HCT116 (cell line): ENCODE measurements at regions not wholly inside any gene's neighbourhood (a gene's known extent, or its start where the extent isn't known, plus 50 kb on each side); places are given as distances from the start of the nearest gene placed in this dataset.

Experiments used
- ATAC-seq: fragments of 200-7000 bp; cut with Tn5 transposase; 2 replicates; pipeline ENCODE4 v1.9.1; 2020; ENCODE audit warnings: mild to moderate bottlenecking, moderate library complexity
- BruUV-seq: library from RNA; stranded (reverse); fragments of 400-500 nt; replicated peaks from 2 replicates; lab custom pipeline; 2021; lab: Mats Ljungman, UMichigan
- CTCF ChIA-PET: fragments of 300-600 bp; sonication (Branson Sonifier 250); formaldehyde crosslinking; loops from one replicate; lab custom pipeline; 2021; ENCODE audit warnings: antibody characterized with exemption; lab: Charles Lee
- POLR2A ChIA-PET: fragments of 300-600, 350-600 bp; sonication (Branson Sonifier 250); formaldehyde crosslinking; loops from one replicate; lab custom pipeline; 2021; ENCODE audit warnings: antibody characterized with exemption; lab: Charles Lee
- RAD21 ChIA-PET, 2 experiments: fragments of 300-600 bp; sonication (Branson Sonifier 250); formaldehyde crosslinking; loops; one replicate each; lab custom pipeline; 2023; ENCODE audit warnings: low total read pairs in 2 of 2; ENCODE audit not compliant: uncharacterized antibody in 2 of 2, unreplicated experiment in 2 of 2, low non-redundant PET in 1 of 2; lab: Charles Lee
- DNase-seq: peaks from one replicate; pipeline ENCODE4 v3.0.0-alpha.2; 2010; ENCODE audit warnings: low read depth, low spot score
- H2AFZ ChIP-seq: fragments of 200-600 bp; shearing (Covaris generic), sonication (generic); 2 replicates; pipeline ENCODE4 v1.6.1; 2017; ENCODE audit warnings: low read depth, mixed run types, mixed read lengths, antibody characterized with exemption, low read length; ENCODE audit not compliant: poor library complexity, severe bottlenecking
- H3K27ac ChIP-seq: 2 replicates; pipeline ENCODE4 v1.5.1; 2012; ENCODE audit warnings: low read depth, low read length
- H3K27me3 ChIP-seq: fragments of 200-600 bp; sonication (generic); 2 replicates; pipeline ENCODE4 v1.6.1; 2016; ENCODE audit warnings: mixed run types, low read length, mixed read lengths; ENCODE audit not compliant: insufficient read depth
- H3K36me3 ChIP-seq, 2 experiments: fragments of 200-500 bp in 1 of 2; fragments of 200-600 bp in 1 of 2; sonication (Bioruptor generic) in 1 of 2; sonication (generic) in 1 of 2; 2 replicates each; pipeline versions ENCODE4 v1.5.1 to v1.6.1; 2014 to 2016; ENCODE audit warnings: low read length in 2 of 2, inconsistent platforms in 1 of 2, mixed read lengths in 1 of 2, mixed run types in 1 of 2; ENCODE audit not compliant: insufficient read depth in 2 of 2, control insufficient read depth in 1 of 2
- H3K4me1 ChIP-seq, 2 experiments: fragments of 200-600 bp in 1 of 2; sonication (generic) in 1 of 2; 2 replicates each; pipeline versions ENCODE4 v1.5.1 to v1.6.1; 2012 to 2017; ENCODE audit warnings: low read length in 2 of 2, inconsistent platforms in 1 of 2, mild to moderate bottlenecking in 1 of 2, mixed read lengths in 1 of 2, mixed run types in 1 of 2, moderate library complexity in 1 of 2; ENCODE audit not compliant: insufficient read depth in 2 of 2, control insufficient read depth in 1 of 2
- H3K4me2 ChIP-seq: fragments of 200-600 bp; sonication (generic); 2 replicates; pipeline ENCODE4 v1.6.1; 2017; ENCODE audit warnings: mixed run types, low read length, mixed read lengths
- H3K4me3 ChIP-seq, 2 experiments: fragments of 200-600 bp in 1 of 2; sonication (generic) in 1 of 2; replicated peaks in 1 of 2; 2 replicates each; pipeline ENCODE4 v1.5.1; 2011 to 2016; ENCODE audit warnings: low read length in 2 of 2, control low read depth in 1 of 2, low read depth in 1 of 2, mild to moderate bottlenecking in 1 of 2, mixed read lengths in 1 of 2, mixed run types in 1 of 2
- H3K79me2 ChIP-seq: fragments of 200-600 bp; sonication (generic); 2 replicates; pipeline ENCODE4 v1.6.1; 2017; ENCODE audit warnings: mild to moderate bottlenecking, mixed run types, low read length, moderate library complexity, mixed read lengths; ENCODE audit not compliant: insufficient read depth
- H3K9ac ChIP-seq: fragments of 200-600 bp; sonication (generic); 2 replicates; pipeline ENCODE4 v1.6.1; 2016; ENCODE audit warnings: low read length, mixed read lengths
- H3K9me2 ChIP-seq: fragments of 200-600 bp; sonication (generic), shearing (Covaris generic); 2 replicates; pipeline ENCODE4 v1.6.1; 2017; ENCODE audit warnings: mixed run types, mild to moderate bottlenecking, moderate library complexity; ENCODE audit not compliant: insufficient read depth
- H3K9me3 ChIP-seq, 2 experiments: fragments of 200-500 bp in 1 of 2; fragments of 200-600 bp in 1 of 2; sonication (Bioruptor generic) in 1 of 2; sonication (generic) in 1 of 2; 2 replicates each; pipeline ENCODE4 v1.6.1; 2014 to 2017; ENCODE audit warnings: low read length in 2 of 2, mixed read lengths in 2 of 2, inconsistent platforms in 1 of 2, low read depth in 1 of 2, mild to moderate bottlenecking in 1 of 2, mixed run types in 1 of 2, moderate library complexity in 1 of 2; ENCODE audit not compliant: control insufficient read depth in 1 of 2, insufficient read depth in 1 of 2
- H4K20me1 ChIP-seq: fragments of 200-600 bp; sonication (generic), shearing (Covaris generic); 2 replicates; pipeline ENCODE4 v1.6.1; 2017; ENCODE audit warnings: mixed run types, mild to moderate bottlenecking, moderate library complexity; ENCODE audit not compliant: insufficient read depth
- EZH2phosphoT487 ChIP-seq: fragments of 200-600 bp; IDR thresholded peaks from 2 replicates; pipeline ENCODE4 v1.6.1; 2018; ENCODE audit warnings: antibody characterized with exemption, borderline replicate concordance
- FOSL1 ChIP-seq: IDR thresholded peaks from 2 replicates; pipeline ENCODE4 v1.6.1; 2012; ENCODE audit warnings: low read depth
- JUND ChIP-seq: IDR thresholded peaks from 2 replicates; pipeline ENCODE4 v1.6.1; 2012
- POLR2A ChIP-seq: IDR thresholded peaks from 2 replicates; pipeline ENCODE4 v1.7.0; 2011; ENCODE audit warnings: borderline replicate concordance; ENCODE audit not compliant: insufficient read depth, insufficient read length; ENCODE audit errors: extremely low read depth
- POLR2AphosphoS5 ChIP-seq: IDR thresholded peaks from 2 replicates; pipeline ENCODE4 v1.6.1; 2011; ENCODE audit warnings: mild to moderate bottlenecking, low read depth, low read length, moderate library complexity
- RAD21 ChIP-seq: IDR thresholded peaks from 2 replicates; pipeline ENCODE4 v1.6.1; 2012; ENCODE audit warnings: low read depth, mild to moderate bottlenecking
- SP1 ChIP-seq: IDR thresholded peaks from 2 replicates; pipeline ENCODE4 v1.6.1; 2012; ENCODE audit warnings: low read depth
- SRF ChIP-seq: IDR thresholded peaks from 2 replicates; pipeline ENCODE4 v1.6.1; 2012; ENCODE audit warnings: low read depth
- TCF7L2 ChIP-seq: IDR thresholded peaks from 2 replicates; pipeline ENCODE4 v1.7.0; 2011; ENCODE audit warnings: borderline replicate concordance, inconsistent platforms; ENCODE audit not compliant: insufficient read depth, insufficient read length; ENCODE audit errors: extremely low read depth
- ZNF274 ChIP-seq: fragments of 200-500 bp; sonication (Bioruptor generic); IDR thresholded peaks from 2 replicates; pipeline ENCODE4 v1.6.1; 2014; ENCODE audit warnings: mild to moderate bottlenecking, low read depth, low read length, inconsistent platforms
- intact Hi-C: fragments of 100-400 bp; cut with micrococcal nuclease; formaldehyde crosslinking; loops from 2 replicates; pipeline ENCODE4 v1.10.0; 2022
- TF ChIP-seq, protein P1 (sequence below): IDR thresholded peaks from 2 replicates; pipeline ENCODE4 v1.6.1; 2011; ENCODE audit warnings: mild to moderate bottlenecking, low read length, moderate library complexity; ENCODE audit not compliant: insufficient replicate concordance; ENCODE audit errors: extremely low read depth
- TF ChIP-seq, protein P2 (sequence below), 3 experiments: fragments of 200-600 bp in 1 of 3; sonication (generic) in 1 of 3; IDR thresholded peaks in 2 of 3; conservative IDR thresholded peaks in 1 of 3; 2 replicates each; pipeline ENCODE4 v1.5.1; 2012 to 2017; ENCODE audit warnings: low read depth in 2 of 3, low read length in 2 of 3, antibody characterized with exemption in 1 of 3, borderline replicate concordance in 1 of 3, control low read depth in 1 of 3, mild to moderate bottlenecking in 1 of 3, mixed read lengths in 1 of 3, mixed run types in 1 of 3, moderate library complexity in 1 of 3; ENCODE audit not compliant: insufficient read depth in 1 of 3
- TF ChIP-seq, protein P3 (sequence below): IDR thresholded peaks from 2 replicates; pipeline ENCODE4 v1.6.1; 2012

DNA sequence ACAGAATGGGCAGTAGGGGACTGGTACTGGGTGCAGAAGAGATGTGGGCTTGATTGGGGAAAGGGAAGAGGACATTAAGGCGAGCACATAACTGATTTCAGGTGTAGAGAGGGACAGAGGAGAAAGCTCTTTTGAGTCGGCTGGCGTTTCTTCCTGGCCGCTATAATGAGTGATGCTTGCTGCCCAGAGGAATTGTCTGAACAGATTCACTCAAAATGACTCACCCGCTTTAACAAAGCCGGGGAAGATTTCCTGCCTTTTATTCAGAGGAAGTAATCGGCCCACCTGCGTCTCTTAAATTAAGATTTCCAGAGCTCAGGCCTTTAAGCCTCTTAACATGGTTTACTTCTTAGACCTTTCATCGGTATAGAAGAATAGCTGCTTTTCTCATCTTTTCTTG is 102.1 kb upstream of the AP1S2 start:
- CTCF ChIA-PET = no interaction called here
- TF ChIP-seq POLR2AphosphoS5 = no peak
- TF ChIP-seq, protein P1, sequence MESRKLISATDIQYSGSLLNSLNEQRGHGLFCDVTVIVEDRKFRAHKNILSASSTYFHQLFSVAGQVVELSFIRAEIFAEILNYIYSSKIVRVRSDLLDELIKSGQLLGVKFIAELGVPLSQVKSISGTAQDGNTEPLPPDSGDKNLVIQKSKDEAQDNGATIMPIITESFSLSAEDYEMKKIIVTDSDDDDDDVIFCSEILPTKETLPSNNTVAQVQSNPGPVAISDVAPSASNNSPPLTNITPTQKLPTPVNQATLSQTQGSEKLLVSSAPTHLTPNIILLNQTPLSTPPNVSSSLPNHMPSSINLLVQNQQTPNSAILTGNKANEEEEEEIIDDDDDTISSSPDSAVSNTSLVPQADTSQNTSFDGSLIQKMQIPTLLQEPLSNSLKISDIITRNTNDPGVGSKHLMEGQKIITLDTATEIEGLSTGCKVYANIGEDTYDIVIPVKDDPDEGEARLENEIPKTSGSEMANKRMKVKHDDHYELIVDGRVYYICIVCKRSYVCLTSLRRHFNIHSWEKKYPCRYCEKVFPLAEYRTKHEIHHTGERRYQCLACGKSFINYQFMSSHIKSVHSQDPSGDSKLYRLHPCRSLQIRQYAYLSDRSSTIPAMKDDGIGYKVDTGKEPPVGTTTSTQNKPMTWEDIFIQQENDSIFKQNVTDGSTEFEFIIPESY = no peak
- no peak for TF ChIP-seq TCF7L2
- no peak for TF ChIP-seq JUND
- TF ChIP-seq FOSL1 = no peak
- no peak for TF ChIP-seq ZNF274
- no peak for TF ChIP-seq SRF
- TF ChIP-seq SP1 = no peak
- TF ChIP-seq, protein P2, sequence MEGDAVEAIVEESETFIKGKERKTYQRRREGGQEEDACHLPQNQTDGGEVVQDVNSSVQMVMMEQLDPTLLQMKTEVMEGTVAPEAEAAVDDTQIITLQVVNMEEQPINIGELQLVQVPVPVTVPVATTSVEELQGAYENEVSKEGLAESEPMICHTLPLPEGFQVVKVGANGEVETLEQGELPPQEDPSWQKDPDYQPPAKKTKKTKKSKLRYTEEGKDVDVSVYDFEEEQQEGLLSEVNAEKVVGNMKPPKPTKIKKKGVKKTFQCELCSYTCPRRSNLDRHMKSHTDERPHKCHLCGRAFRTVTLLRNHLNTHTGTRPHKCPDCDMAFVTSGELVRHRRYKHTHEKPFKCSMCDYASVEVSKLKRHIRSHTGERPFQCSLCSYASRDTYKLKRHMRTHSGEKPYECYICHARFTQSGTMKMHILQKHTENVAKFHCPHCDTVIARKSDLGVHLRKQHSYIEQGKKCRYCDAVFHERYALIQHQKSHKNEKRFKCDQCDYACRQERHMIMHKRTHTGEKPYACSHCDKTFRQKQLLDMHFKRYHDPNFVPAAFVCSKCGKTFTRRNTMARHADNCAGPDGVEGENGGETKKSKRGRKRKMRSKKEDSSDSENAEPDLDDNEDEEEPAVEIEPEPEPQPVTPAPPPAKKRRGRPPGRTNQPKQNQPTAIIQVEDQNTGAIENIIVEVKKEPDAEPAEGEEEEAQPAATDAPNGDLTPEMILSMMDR (IDR thresholded peaks at IDR 0.05 in 2 of 3, conservative IDR thresholded peaks at IDR 0.05 in 1 of 3; ENCODE audit: borderline replicate concordance in 1 of 3, insufficient read depth in 1 of 3, low read depth in 2 of 3, low read length in 2 of 3) = no peak
- TF ChIP-seq EZH2phosphoT487 = no peak
- TF ChIP-seq, protein P3, sequence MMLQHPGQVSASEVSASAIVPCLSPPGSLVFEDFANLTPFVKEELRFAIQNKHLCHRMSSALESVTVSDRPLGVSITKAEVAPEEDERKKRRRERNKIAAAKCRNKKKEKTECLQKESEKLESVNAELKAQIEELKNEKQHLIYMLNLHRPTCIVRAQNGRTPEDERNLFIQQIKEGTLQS = no peak
- TF ChIP-seq RAD21 = no peak
- no peak for TF ChIP-seq POLR2A
- POLR2A ChIA-PET = no interaction called here
- Histone ChIP-seq H3K9ac (no peak overlapping the region), H3K9me2 (no peaks in the 10 kb centered on the region), H3K4me2 (no peak overlapping the region), H3K27me3 (no peaks in the 10 kb centered on the region), H3K79me2 (no peaks in the 10 kb centered on the region), H3K9me3 (no peaks in the 10 kb centered on the region), H3K36me3 (no peaks in the 10 kb centered on the region), H3K4me3 (no peak overlapping the region), H3K4me1 (no peaks in the 10 kb centered on the region), H2AFZ (no peak overlapping the region), H4K20me1 (no peaks in the 10 kb centered on the region), H3K27ac (no peak overlapping the region)
- intact Hi-C loops = no loop called here
- no peak for ATAC-seq
- RAD21 ChIA-PET = no interaction called here
- no TSS peak for BruUV-seq
- DNase-seq = no peak
